H1 (cell line): ENCODE measurements at regions not wholly inside any gene's neighbourhood (a gene's known extent, or its start where the extent isn't known, plus 50 kb on each side); places are given as distances from the start of the nearest gene placed in this dataset.

Source experiments
- CTCF ChIA-PET: fragments of 300-600 bp; sonication (Branson Sonifier 250); formaldehyde crosslinking; loops from one replicate; lab custom pipeline; 2021; ENCODE audit not compliant: partially characterized antibody; lab: Charles Lee
- POLR2A ChIA-PET: fragments of 300-600 bp; sonication (Branson Sonifier 250); formaldehyde crosslinking; loops from one replicate; lab custom pipeline; 2021; ENCODE audit warnings: inconsistent platforms; ENCODE audit not compliant: partially characterized antibody; lab: Charles Lee
- DNase-seq, 2 experiments: peaks; one replicate each; pipeline versions ENCODE4 v3.0.0 to v3.0.0-alpha.2; 2010 to 2022; ENCODE audit warnings: low spot score in 2 of 2, low read depth in 1 of 2, mixed read lengths in 1 of 2
- FAIRE-seq: peaks from 2 replicates; lab custom pipeline; 2011; peaks lifted over from hg19 to GRCh38; lab: Jason Lieb, UNC
- H2AFZ ChIP-seq: 2 replicates; pipeline ENCODE4 v1.8.1; 2012; ENCODE audit warnings: low read length, inconsistent platforms
- H2AK5ac ChIP-seq: 2 replicates; pipeline ENCODE4 v1.6.1; 2013; ENCODE audit warnings: low read depth, low read length
- H2BK120ac ChIP-seq: replicated peaks from 2 replicates; pipeline ENCODE3; 2013; ENCODE audit warnings: low read depth, low read length, inconsistent platforms
- H2BK12ac ChIP-seq: 2 replicates; pipeline ENCODE4 v1.6.1; 2013; ENCODE audit warnings: low read depth, low read length
- H2BK15ac ChIP-seq: 2 replicates; pipeline ENCODE4 v1.6.1; 2013; ENCODE audit warnings: low read length
- H2BK20ac ChIP-seq: 2 replicates; pipeline ENCODE4 v1.6.1; 2013; ENCODE audit warnings: low read length
- H2BK5ac ChIP-seq: 2 replicates; pipeline ENCODE4 v1.6.1; 2013; ENCODE audit warnings: low read depth, low read length
- H3K14ac ChIP-seq: 2 replicates; pipeline ENCODE4 v1.6.1; 2013; ENCODE audit warnings: inconsistent platforms; ENCODE audit not compliant: insufficient read length
- H3K18ac ChIP-seq: 2 replicates; pipeline ENCODE4 v1.6.1; 2013; ENCODE audit warnings: low read length; ENCODE audit errors: extremely low read depth
- H3K23ac ChIP-seq: 2 replicates; pipeline ENCODE4 v1.6.1; 2013; ENCODE audit warnings: inconsistent platforms; ENCODE audit not compliant: insufficient read length
- H3K23me2 ChIP-seq: 2 replicates; pipeline ENCODE4 v1.6.1; 2013; ENCODE audit warnings: low read depth, low read length
- H3K27ac ChIP-seq: 2 replicates; pipeline ENCODE4 v1.6.1; 2011; ENCODE audit warnings: low read depth, low read length, inconsistent platforms
- H3K27me3 ChIP-seq, 4 experiments: replicated peaks in 1 of 4; 1 replicate in 1 of 4; 2 replicates in 3 of 4; pipeline versions ENCODE4 v1.6.1 to v1.8.1; 2011 to 2013; ENCODE audit warnings: low read length in 3 of 4, mild to moderate bottlenecking in 3 of 4, inconsistent platforms in 2 of 4, mixed read lengths in 2 of 4, moderate library complexity in 1 of 4; ENCODE audit not compliant: control insufficient read depth in 3 of 4, insufficient read depth in 3 of 4; ENCODE audit errors: extremely low read depth in 1 of 4
- H3K36me3 ChIP-seq, 4 experiments: 2 replicates each; pipeline versions ENCODE4 v1.6.1 to v1.8.1; 2011 to 2013; ENCODE audit warnings: mild to moderate bottlenecking in 4 of 4, low read length in 3 of 4, moderate library complexity in 2 of 4, control low read depth in 1 of 4, inconsistent platforms in 1 of 4; ENCODE audit not compliant: insufficient read depth in 4 of 4, control insufficient read depth in 2 of 4
- H3K4ac ChIP-seq: replicated peaks from 2 replicates; pipeline ENCODE3; 2013; ENCODE audit warnings: low read length, low read depth, mixed read lengths, inconsistent platforms; ENCODE audit not compliant: insufficient read length
- H3K4me1 ChIP-seq, 4 experiments: replicated peaks in 1 of 4; 1 replicate in 1 of 4; 2 replicates in 3 of 4; pipeline versions ENCODE4 v1.6.1 to v1.8.1; 2011 to 2013; ENCODE audit warnings: low read length in 3 of 4, inconsistent platforms in 2 of 4, mixed read lengths in 1 of 4; ENCODE audit not compliant: insufficient read depth in 4 of 4, control insufficient read depth in 3 of 4
- H3K4me2 ChIP-seq, 2 experiments: 2 replicates each; pipeline versions ENCODE4 v1.6.1 to v1.8.1; 2011 to 2013; ENCODE audit warnings: low read depth in 2 of 2, low read length in 2 of 2, control low read depth in 1 of 2, inconsistent platforms in 1 of 2, mild to moderate bottlenecking in 1 of 2; ENCODE audit not compliant: insufficient read depth in 1 of 2
- H3K4me3 ChIP-seq, 4 experiments: fragments of 200-600, 300-600 bp in 1 of 4; sonication (generic), shearing (Covaris generic), sonication (Bioruptor Twin) in 1 of 4; 2 replicates each; pipeline versions ENCODE4 v1.5.1 to v1.8.1; 2011 to 2016; ENCODE audit warnings: low read length in 4 of 4, low read depth in 3 of 4, control low read depth in 2 of 4, inconsistent platforms in 2 of 4, mild to moderate bottlenecking in 2 of 4, mixed read lengths in 1 of 4, moderate library complexity in 1 of 4; ENCODE audit not compliant: insufficient read depth in 2 of 4; ENCODE audit errors: extremely low read depth in 1 of 4
- H3K56ac ChIP-seq: replicated peaks from 2 replicates; pipeline ENCODE3; 2013; ENCODE audit warnings: low read depth, mild to moderate bottlenecking, mixed read lengths, low read length, inconsistent platforms; ENCODE audit not compliant: insufficient read length
- H3K79me1 ChIP-seq: 2 replicates; pipeline ENCODE4 v1.6.1; 2013; ENCODE audit warnings: low read depth, low read length, control low read depth
- H3K79me2 ChIP-seq, 2 experiments: 2 replicates each; pipeline versions ENCODE4 v1.6.1 to v1.8.1; 2012 to 2013; ENCODE audit warnings: low read length in 2 of 2, mild to moderate bottlenecking in 2 of 2, inconsistent platforms in 1 of 2; ENCODE audit not compliant: insufficient read depth in 2 of 2, control insufficient read depth in 1 of 2
- H3K9ac ChIP-seq, 4 experiments: replicated peaks in 1 of 4; 1 replicate in 1 of 4; 2 replicates in 3 of 4; pipeline versions ENCODE4 v1.6.1 to v1.8.1; 2011 to 2013; ENCODE audit warnings: low read depth in 3 of 4, low read length in 3 of 4, control low read depth in 2 of 4, mild to moderate bottlenecking in 2 of 4, moderate library complexity in 2 of 4, inconsistent platforms in 1 of 4; ENCODE audit errors: extremely low read depth in 1 of 4
- H3K9me3 ChIP-seq, 2 experiments: 2 replicates each; pipeline versions ENCODE4 v1.6.1 to v1.8.1; 2012 to 2013; ENCODE audit warnings: mild to moderate bottlenecking in 2 of 2, moderate library complexity in 2 of 2, control low read depth in 1 of 2, inconsistent platforms in 1 of 2, low read depth in 1 of 2, low read length in 1 of 2, mixed read lengths in 1 of 2; ENCODE audit not compliant: insufficient read depth in 2 of 2
- H4K20me1 ChIP-seq, 2 experiments: replicated peaks in 1 of 2; 2 replicates each; pipeline versions ENCODE3 to v1.8.1; 2011 to 2013; ENCODE audit warnings: inconsistent platforms in 2 of 2, low read length in 2 of 2, mild to moderate bottlenecking in 1 of 2; ENCODE audit not compliant: insufficient read depth in 2 of 2, control insufficient read depth in 1 of 2
- H4K5ac ChIP-seq: 2 replicates; pipeline ENCODE4 v1.6.1; 2013; ENCODE audit warnings: low read length, low read depth, mixed read lengths, inconsistent platforms; ENCODE audit not compliant: insufficient read length
- H4K8ac ChIP-seq: 2 replicates; pipeline ENCODE4 v1.8.0; 2013; ENCODE audit warnings: mild to moderate bottlenecking, moderate library complexity, low read length, inconsistent platforms; ENCODE audit not compliant: insufficient read depth; ENCODE audit errors: extremely low read depth
- H4K91ac ChIP-seq: replicated peaks from 2 replicates; pipeline ENCODE3; 2013; ENCODE audit warnings: low read length, mixed read lengths, inconsistent platforms; ENCODE audit not compliant: insufficient read length
- EP300 ChIP-seq, 2 experiments: IDR thresholded peaks; 1 replicate in 1 of 2; 2 replicates in 1 of 2; pipeline ENCODE4 v1.6.1; 2011 to 2012; ENCODE audit warnings: low read depth in 2 of 2, low read length in 2 of 2, mild to moderate bottlenecking in 2 of 2, borderline replicate concordance in 1 of 2, inconsistent platforms in 1 of 2, moderate library complexity in 1 of 2
- KDM4A ChIP-seq: IDR thresholded peaks from one replicate; pipeline ENCODE4 v1.7.1; 2012; ENCODE audit warnings: low read depth, mild to moderate bottlenecking, moderate library complexity, low read length, inconsistent platforms; ENCODE audit not compliant: severe bottlenecking
- POLR2A ChIP-seq, 2 experiments: IDR thresholded peaks; 1 replicate in 1 of 2; 2 replicates in 1 of 2; pipeline ENCODE4 v1.6.1; 2011; ENCODE audit warnings: low read depth in 2 of 2, low read length in 2 of 2, mild to moderate bottlenecking in 2 of 2; ENCODE audit errors: control extremely low read depth in 1 of 2
- WGBS, 2 experiments: shearing (Covaris generic) in 1 of 2; methylation state at CpG; one replicate each; pipeline versions ENCODE4 v1.1.6 to v1.1.7; 2013 to 2015; ENCODE audit warnings: low lambda C conversion rate in 2 of 2, mixed read lengths in 2 of 2, inconsistent platforms in 1 of 2, low coverage in 1 of 2, missing lambda C conversion rate in 1 of 2; ENCODE audit not compliant: insufficient replicate concordance in 2 of 2, insufficient coverage in 1 of 2, insufficient read length in 1 of 2; ENCODE audit errors: extremely low coverage in 1 of 2, missing lambda C conversion rate in 1 of 2; 5-methylcytosine and 5-hydroxymethylcytosine counted together
- TF ChIP-seq, protein P1 (sequence below): IDR thresholded peaks from 2 replicates; pipeline ENCODE4 v1.6.1; 2011; ENCODE audit warnings: low read depth, mild to moderate bottlenecking, low read length; ENCODE audit not compliant: insufficient read depth

DNA sequence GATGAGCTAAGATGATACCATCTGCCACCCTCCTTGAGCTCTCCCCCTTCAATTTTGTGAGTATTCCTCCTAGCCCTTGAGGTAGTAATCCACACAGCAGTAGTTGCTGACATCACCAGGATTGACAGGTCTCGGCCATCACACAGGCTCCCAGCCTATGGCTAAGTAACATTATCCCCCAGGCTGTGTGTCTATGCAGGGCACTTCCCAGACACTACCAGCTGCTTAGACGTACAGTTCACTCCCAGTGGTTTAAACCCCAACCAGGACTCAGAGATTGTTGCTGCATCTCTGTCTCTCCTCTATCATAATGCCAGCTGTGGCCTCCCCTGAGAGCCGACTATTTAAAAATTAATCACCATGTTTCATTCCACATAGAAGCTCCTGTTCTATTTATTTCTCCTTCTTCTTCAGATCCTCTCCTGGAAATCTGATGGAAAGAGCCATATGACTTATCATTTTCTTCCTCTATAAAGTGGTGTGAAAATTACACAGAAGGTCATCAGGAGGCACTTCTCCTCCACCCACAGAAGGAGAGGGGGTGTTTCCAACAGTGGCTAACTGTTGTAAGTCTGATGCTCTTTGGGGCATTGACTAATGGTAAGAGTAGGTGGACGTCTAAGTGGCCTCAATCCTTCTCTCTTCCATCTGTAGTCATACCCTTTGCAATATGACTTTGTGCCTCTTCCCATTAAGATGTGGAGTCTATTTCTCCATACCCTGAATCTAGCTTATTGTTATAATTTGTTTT is 396.3 kb downstream of the SETD4 start:
- no peaks in the 10 kb centered on the region for H3K9me3 ChIP-seq
- H4K8ac ChIP-seq: no peak overlapping the region
- DNase-seq (no peak), FAIRE-seq (no peak)
- no peaks in the 10 kb centered on the region for H3K36me3 ChIP-seq
- H2BK12ac ChIP-seq: no peak overlapping the region
- H2BK20ac ChIP-seq: no peak overlapping the region
- TF ChIP-seq, protein P1, sequence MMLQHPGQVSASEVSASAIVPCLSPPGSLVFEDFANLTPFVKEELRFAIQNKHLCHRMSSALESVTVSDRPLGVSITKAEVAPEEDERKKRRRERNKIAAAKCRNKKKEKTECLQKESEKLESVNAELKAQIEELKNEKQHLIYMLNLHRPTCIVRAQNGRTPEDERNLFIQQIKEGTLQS: no peak
- TF ChIP-seq EP300 (IDR thresholded peaks at IDR 0.05; ENCODE audit: borderline replicate concordance in 1 of 2, low read depth in 2 of 2, low read length in 2 of 2) (no peak), POLR2A (IDR thresholded peaks at IDR 0.05; ENCODE audit: control extremely low read depth in 1 of 2, low read depth in 2 of 2, low read length in 2 of 2) (no peak), KDM4A (no peak)
- no peaks in the 10 kb centered on the region for H3K79me1 ChIP-seq
- ChIA-PET CTCF (interaction anchor here (0.7 to 1.7 kb wide), 4 partner anchors 8 to 552 kb away, joined by 3 to 4 read pairs (median 3); no protein-coding TSS in a partner anchor), POLR2A (no interaction called here)
- no peak overlapping the region for H3K4ac ChIP-seq
- H3K9ac ChIP-seq: no peak overlapping the region
- H2BK120ac ChIP-seq: no peak overlapping the region
- H3K56ac ChIP-seq: no peak overlapping the region
- no peaks in the 10 kb centered on the region for H3K23me2 ChIP-seq
- no peak overlapping the region for H4K5ac ChIP-seq
- H3K4me3 ChIP-seq: no peak overlapping the region
- H4K20me1 ChIP-seq: no peaks in the 10 kb centered on the region
- no peaks in the 10 kb centered on the region for H3K27me3 ChIP-seq
- H3K23ac ChIP-seq: no peak overlapping the region
- no peak overlapping the region for H2AFZ ChIP-seq
- H2BK5ac ChIP-seq: no peak overlapping the region
- no peak overlapping the region for H3K27ac ChIP-seq
- no peak overlapping the region for H3K18ac ChIP-seq
- no peak overlapping the region for H3K14ac ChIP-seq
- 85% methylated on average over 4 of the region's 4 CpGs; no CpG with 5 or more reads in 1 of the 2 experiments for WGBS, 2 experiments
- H2BK15ac ChIP-seq: no peak overlapping the region
- H3K79me2 ChIP-seq: no peaks in the 10 kb centered on the region
- H3K4me2 ChIP-seq: no peak overlapping the region
- no peaks in the 10 kb centered on the region for H3K4me1 ChIP-seq
- no peak overlapping the region for H2AK5ac ChIP-seq
- no peak overlapping the region for H4K91ac ChIP-seq
